Gastroesophageal sphincter (tissue), 3 donors: ENCODE measurements at regions not wholly inside any gene's neighbourhood (a gene's known extent, or its start where the extent isn't known, plus 50 kb on each side); places are given as distances from the start of the nearest gene placed in this dataset.

ENCODE experiments used
- CTCF ChIP-seq, 4 experiments: fragments of 200-600 bp in 2 of 4; fragments of 450-650 bp in 2 of 4; sonication (generic) in 1 of 4; IDR thresholded peaks; one replicate each; pipeline ENCODE4 v1.5.1; 2017 to 2019; ENCODE audit warnings: antibody characterized with exemption in 4 of 4, mild to moderate bottlenecking in 2 of 4, moderate library complexity in 2 of 4
- EP300 ChIP-seq: sonication (generic); formaldehyde crosslinking; IDR thresholded peaks from one replicate; pipeline ENCODE4 v1.6.1; 2017; ENCODE audit warnings: antibody characterized with exemption, mild to moderate bottlenecking
- POLR2A ChIP-seq, 2 donors: fragments of 450-650 bp; IDR thresholded peaks; one replicate each; pipeline ENCODE4 v1.6.1; 2017; ENCODE audit warnings: antibody characterized with exemption in 2 of 2, mild to moderate bottlenecking in 2 of 2, moderate library complexity in 1 of 2
- POLR2AphosphoS5 ChIP-seq: sonication (generic); formaldehyde crosslinking; IDR thresholded peaks from one replicate; pipeline ENCODE4 v1.6.1; 2017; ENCODE audit warnings: antibody characterized with exemption

- TF ChIP-seq CTCF (IDR thresholded peaks at IDR 0.05) (no peak), POLR2AphosphoS5 (no peak), EP300 (no peak), POLR2A (IDR thresholded peaks at IDR 0.05) (no peak)
These were observed 316.9 kb upstream of the IRX2 start for GRCh38 chr5:3068401-3068800.
